ENCODE measurements at regions not wholly inside any gene's neighbourhood (a gene's known extent, or its start where the extent isn't known, plus 50 kb on each side); places are given as distances from the start of the nearest gene placed in this dataset.

- Mint-ChIP-seq H3K4me1 (no peaks in the 10 kb centered on the region), H3K4me3 (no peak overlapping the region), H3K27ac (no peak overlapping the region), H3K27me3 (no peaks in the 10 kb centered on the region), H3K9me3 (ENCODE audit: insufficient read depth) (peaks cover 5% of the 10 kb centered on the region)
- ATAC-seq (ENCODE audit: low read depth) (no peak), DNase-seq (no peak)
- Histone ChIP-seq H3K4me3 (ENCODE audit: control extremely low read depth in 1 of 5, extremely low read depth in 1 of 5, insufficient read depth in 1 of 5, low read depth in 2 of 5, low read length in 4 of 5) (no peak overlapping the region), H2AFZ (ENCODE audit: insufficient read depth, low read depth, low read length, poor library complexity, severe bottlenecking) (no peak overlapping the region), H3K27me3 (replicated peaks in 1 of 4; ENCODE audit: control extremely low read depth in 1 of 4, control insufficient read depth in 3 of 4, insufficient read depth in 4 of 4, low read length in 3 of 4) (no peaks in the 10 kb centered on the region), H3K79me2 (ENCODE audit: control insufficient read depth, insufficient read depth, low read length) (no peaks in the 10 kb centered on the region), H3K9me3 (ENCODE audit: control extremely low read depth in 1 of 3, control insufficient read depth in 2 of 3, insufficient read depth in 1 of 3, low read length in 2 of 3) (peaks cover 0 to 14% (median 3%) of the 10 kb centered on the region in 3 donors), H3K4me2 (replicated peaks; ENCODE audit: low read depth, low read length, poor library complexity, severe bottlenecking) (no peak overlapping the region), H3K9ac (ENCODE audit: low read length) (no peak overlapping the region), H3K4me1 (ENCODE audit: control insufficient read depth in 2 of 2, insufficient read depth in 2 of 2, low read length in 2 of 2) (no peaks in the 10 kb centered on the region), H3K27ac (ENCODE audit: low read length in 2 of 2) (no peak overlapping the region), H3K36me3 (replicated peaks in 1 of 2; ENCODE audit: control extremely low read depth in 1 of 2, control insufficient read depth in 1 of 2, extremely low read depth in 1 of 2, insufficient read depth in 2 of 2, low read length in 1 of 2) (no peaks in the 10 kb centered on the region), H4K20me1 (ENCODE audit: control insufficient read depth, insufficient read depth, low read length, poor library complexity, severe bottlenecking) (no peaks in the 10 kb centered on the region)
- POLR2A ChIA-PET = no interaction called here
- intact Hi-C loops (cut with micrococcal nuclease) = no loop called here
- TF ChIP-seq EZH2 (IDR thresholded peaks at IDR 0.05; ENCODE audit: borderline replicate concordance, insufficient read depth, low read depth, low read length, poor library complexity, severe bottlenecking) = no peak
- TF ChIP-seq, protein P1, sequence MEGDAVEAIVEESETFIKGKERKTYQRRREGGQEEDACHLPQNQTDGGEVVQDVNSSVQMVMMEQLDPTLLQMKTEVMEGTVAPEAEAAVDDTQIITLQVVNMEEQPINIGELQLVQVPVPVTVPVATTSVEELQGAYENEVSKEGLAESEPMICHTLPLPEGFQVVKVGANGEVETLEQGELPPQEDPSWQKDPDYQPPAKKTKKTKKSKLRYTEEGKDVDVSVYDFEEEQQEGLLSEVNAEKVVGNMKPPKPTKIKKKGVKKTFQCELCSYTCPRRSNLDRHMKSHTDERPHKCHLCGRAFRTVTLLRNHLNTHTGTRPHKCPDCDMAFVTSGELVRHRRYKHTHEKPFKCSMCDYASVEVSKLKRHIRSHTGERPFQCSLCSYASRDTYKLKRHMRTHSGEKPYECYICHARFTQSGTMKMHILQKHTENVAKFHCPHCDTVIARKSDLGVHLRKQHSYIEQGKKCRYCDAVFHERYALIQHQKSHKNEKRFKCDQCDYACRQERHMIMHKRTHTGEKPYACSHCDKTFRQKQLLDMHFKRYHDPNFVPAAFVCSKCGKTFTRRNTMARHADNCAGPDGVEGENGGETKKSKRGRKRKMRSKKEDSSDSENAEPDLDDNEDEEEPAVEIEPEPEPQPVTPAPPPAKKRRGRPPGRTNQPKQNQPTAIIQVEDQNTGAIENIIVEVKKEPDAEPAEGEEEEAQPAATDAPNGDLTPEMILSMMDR (IDR thresholded peaks at IDR 0.05) = no peak
- WGBS (ENCODE audit: insufficient coverage) = 100% methylated on average over 1 of the region's 2 CpGs
- CTCF ChIA-PET = no interaction called here
Observed at GRCh38 chr6:50925981-50926380, 107.3 kb downstream of the TFAP2B start.

- H3K4me2 ChIP-seq (replicated peaks; ENCODE audit: low read depth, low read length, poor library complexity, severe bottlenecking) = no peak overlapping the region
- H3K27ac ChIP-seq (ENCODE audit: low read length in 2 of 2) = no peak overlapping the region
- H3K9ac ChIP-seq (ENCODE audit: low read length) = no peak overlapping the region
- H3K4me3 ChIP-seq (ENCODE audit: control extremely low read depth in 1 of 5, extremely low read depth in 1 of 5, insufficient read depth in 1 of 5, low read depth in 2 of 5, low read length in 4 of 5) = no peak overlapping the region
- no peak overlapping the region for H3K27ac Mint-ChIP-seq
- peaks cover 1% of the 10 kb centered on the region for H3K9me3 Mint-ChIP-seq (ENCODE audit: insufficient read depth)
- TF ChIP-seq, protein P1 (IDR thresholded peaks at IDR 0.05) = no peak
- TF ChIP-seq EZH2 (IDR thresholded peaks at IDR 0.05; ENCODE audit: borderline replicate concordance, insufficient read depth, low read depth, low read length, poor library complexity, severe bottlenecking) = no peak
- H3K79me2 ChIP-seq (ENCODE audit: control insufficient read depth, insufficient read depth, low read length) = no peaks in the 10 kb centered on the region
- ChIA-PET POLR2A (no interaction called here), CTCF (no interaction called here)
- H2AFZ ChIP-seq (ENCODE audit: insufficient read depth, low read depth, low read length, poor library complexity, severe bottlenecking) = no peak overlapping the region
- intact Hi-C loops (cut with micrococcal nuclease) = no loop called here
- no peaks in the 10 kb centered on the region for H4K20me1 ChIP-seq (ENCODE audit: control insufficient read depth, insufficient read depth, low read length, poor library complexity, severe bottlenecking)
- peaks cover 0 to 4% (median 3%) of the 10 kb centered on the region in 3 donors for H3K9me3 ChIP-seq (ENCODE audit: control extremely low read depth in 1 of 3, control insufficient read depth in 2 of 3, insufficient read depth in 1 of 3, low read length in 2 of 3)
- H3K4me3 Mint-ChIP-seq = no peak overlapping the region
- no peaks in the 10 kb centered on the region for H3K27me3 Mint-ChIP-seq
- H3K36me3 ChIP-seq (replicated peaks in 1 of 2; ENCODE audit: control extremely low read depth in 1 of 2, control insufficient read depth in 1 of 2, extremely low read depth in 1 of 2, insufficient read depth in 2 of 2, low read length in 1 of 2) = no peaks in the 10 kb centered on the region
- WGBS (ENCODE audit: insufficient coverage) = 94% methylated on average over 2 of the region's 3 CpGs
- ATAC-seq (ENCODE audit: low read depth) = no peak
- no peaks in the 10 kb centered on the region for H3K4me1 Mint-ChIP-seq
- no peaks in the 10 kb centered on the region for H3K27me3 ChIP-seq (replicated peaks in 1 of 4; ENCODE audit: control extremely low read depth in 1 of 4, control insufficient read depth in 3 of 4, insufficient read depth in 4 of 4, low read length in 3 of 4)
- H3K4me1 ChIP-seq (ENCODE audit: control insufficient read depth in 2 of 2, insufficient read depth in 2 of 2, low read length in 2 of 2) = no peaks in the 10 kb centered on the region
- DNase-seq = no peak
Observed at GRCh38 chr6:50927800-50928199, 109.1 kb downstream of the TFAP2B start.

Measured in B cell (primary cell).